ENCODE measurements at regions not wholly inside any gene's neighbourhood (a gene's known extent, or its start where the extent isn't known, plus 50 kb on each side); places are given as distances from the start of the nearest gene placed in this dataset.

- TF ChIP-seq CTCF (IDR thresholded peaks at IDR 0.05) (no peak), EZH2 (IDR thresholded peaks at IDR 0.05; ENCODE audit: borderline replicate concordance, insufficient read depth, low read depth, low read length, poor library complexity, severe bottlenecking) (no peak)
These were observed 181.3 kb upstream of the ADO start for GRCh38 chr10:62623223-62623622.
